ENCODE measurements at regions not wholly inside any gene's neighbourhood (a gene's known extent, or its start where the extent isn't known, plus 50 kb on each side); places are given as distances from the start of the nearest gene placed in this dataset.

DNA sequence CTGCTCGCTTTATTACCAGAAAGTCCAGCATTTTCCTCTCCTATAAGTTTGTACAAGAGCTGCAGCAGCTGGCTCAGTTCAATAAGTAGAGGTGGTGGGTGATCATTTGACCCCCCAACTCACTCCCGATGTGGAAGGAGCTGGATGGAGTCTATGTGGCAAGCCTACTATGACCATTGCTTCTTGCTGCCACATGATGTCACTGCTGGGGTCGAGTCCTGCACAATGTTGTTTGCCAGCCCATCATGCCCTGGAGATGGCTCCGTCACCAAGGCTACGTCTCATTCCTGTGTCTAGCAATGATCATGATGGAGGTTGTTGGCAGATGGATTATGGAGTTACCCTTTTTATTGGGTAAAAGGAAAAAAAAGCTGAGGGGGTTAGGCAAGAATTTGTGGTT is 266.3 kb downstream of the PSAT1 start:
- DNase-seq (ENCODE audit: low read depth) = no peak

DNA sequence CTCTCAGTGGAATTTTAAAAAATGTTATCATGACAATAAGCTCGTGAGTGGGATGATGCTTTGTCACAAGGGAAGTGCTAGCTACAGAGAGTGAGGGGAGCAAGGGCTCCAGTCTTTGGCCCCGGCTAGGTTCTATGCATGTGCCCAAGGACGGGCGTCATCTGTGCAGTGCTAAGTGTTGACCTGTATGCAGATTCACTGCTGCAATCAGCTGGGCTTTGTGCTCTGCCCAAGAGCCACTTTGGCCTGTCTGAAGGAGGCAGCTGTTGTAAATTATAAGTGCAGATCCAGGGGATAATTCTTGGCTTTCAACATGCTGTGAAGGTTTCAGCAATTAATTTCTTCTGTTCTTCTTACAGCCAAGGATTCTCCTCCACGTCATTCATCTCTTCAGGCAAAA is 268.6 kb downstream of the PSAT1 start:
- DNase-seq (ENCODE audit: low read depth) = no peak

DNA sequence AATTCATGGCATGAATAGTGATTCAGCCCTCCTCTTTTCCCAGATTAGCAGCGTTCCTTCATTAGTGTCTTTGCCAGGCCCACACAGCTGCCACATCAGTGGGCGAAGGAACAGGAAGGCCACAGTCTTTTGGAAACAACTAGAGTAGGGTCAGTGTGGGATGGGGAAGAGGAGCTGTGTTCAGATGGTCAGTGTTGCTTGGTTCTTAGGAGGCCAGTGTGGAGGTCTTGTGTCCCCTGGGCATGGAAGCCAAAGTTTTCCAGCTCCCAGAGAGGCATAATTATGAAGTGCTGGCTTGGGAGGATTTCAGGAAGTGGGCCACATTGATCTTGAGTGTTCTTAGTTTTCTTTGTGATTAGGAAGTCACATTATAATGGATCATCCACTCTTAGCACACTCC is 269.6 kb downstream of the PSAT1 start:
- no peak for DNase-seq (ENCODE audit: low read depth)

DNA sequence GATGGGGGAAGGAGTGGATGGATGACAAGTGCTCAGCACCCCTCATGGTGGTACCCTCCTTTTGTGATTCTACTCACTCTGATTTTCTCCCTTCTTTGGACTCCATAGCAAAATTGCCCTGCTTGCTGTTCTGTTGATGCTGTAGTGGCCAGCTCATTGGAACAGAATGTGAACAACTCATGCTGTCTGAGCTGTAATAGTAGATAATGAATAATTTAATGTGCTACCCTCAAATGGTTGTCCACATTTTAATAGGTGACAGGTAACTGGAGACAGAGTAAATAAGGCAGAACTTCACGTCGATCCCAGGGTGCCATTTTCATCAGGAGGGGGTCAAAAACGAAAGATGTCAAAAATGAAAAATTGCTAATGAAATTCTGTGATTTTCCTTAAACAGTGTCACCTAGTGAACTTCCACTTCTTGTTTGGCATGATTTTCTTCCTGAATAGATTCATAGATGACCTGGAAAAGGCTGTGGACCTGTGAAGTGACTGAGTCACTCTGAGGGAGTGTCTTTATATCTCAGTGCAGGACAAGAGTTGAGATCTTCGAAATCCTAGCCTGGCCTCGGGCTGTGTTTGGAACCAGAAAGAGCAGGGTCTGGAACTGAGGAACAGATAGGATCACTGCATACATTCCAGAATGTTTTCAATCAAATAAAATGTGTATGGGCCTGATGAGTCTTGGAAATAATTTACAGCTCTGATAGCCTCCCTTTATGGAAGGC is 270.2 kb downstream of the PSAT1 start:
- DNase-seq (ENCODE audit: low read depth) = no peak

DNA sequence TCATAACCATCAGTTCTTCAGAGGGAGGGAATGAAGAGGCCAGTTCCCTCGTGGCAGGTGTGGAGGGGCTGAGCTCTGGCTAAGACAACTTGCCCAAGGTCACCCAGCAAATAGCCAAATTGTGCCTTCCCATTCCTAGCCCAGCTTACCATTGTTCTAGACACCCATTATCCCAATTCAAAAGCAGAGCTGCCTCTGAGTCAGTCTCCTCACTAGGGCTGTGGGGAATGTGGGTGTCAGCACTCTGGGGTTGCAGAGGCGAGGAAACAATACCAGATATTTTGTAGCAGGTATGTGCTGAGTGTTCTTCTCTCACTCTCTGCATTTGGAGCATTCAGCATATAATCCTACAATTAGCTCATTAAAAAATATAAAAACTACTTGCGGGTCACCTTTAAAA is 270.8 kb downstream of the PSAT1 start:
- no peak for DNase-seq (ENCODE audit: low read depth)

DNA sequence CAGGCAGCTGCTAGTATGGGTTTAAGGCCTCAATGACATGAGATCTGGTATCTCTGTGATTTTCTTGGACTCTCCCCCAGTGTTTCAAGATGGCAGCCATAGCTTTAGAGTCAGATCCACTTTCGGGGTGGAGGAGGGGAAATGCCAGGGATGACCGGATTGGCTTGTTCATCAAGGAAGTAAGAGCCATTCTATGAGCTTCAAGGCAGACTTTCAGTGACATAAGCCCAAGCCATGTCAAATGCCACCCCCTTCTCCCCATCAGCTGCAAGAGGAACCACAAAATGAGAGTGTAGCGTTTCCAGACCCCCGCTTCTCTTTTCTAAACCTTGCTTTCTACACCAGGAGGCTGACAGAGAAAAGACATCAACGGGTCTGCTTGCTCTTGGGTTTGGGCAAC is 271.8 kb downstream of the PSAT1 start:
- DNase-seq (ENCODE audit: low read depth) = no peak

DNA sequence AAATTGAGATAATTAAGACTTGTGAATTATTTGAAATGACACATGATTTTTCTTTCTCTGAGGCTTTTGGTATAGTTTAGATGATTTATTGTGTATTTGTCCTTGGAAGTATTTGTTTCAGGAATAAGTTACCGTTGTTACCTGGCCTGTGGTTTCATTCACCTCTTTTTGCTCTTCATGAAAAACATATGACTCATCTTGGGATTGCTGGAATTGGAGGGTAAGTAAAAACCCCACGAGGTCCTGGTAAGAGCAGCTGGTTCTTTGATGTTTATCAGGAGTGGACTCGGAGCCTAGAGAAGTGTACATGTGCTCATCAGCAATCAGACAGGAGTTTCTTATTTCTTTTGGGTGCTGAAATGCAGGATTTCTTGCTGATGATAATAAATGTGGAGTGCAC is 275.3 kb downstream of the PSAT1 start:
- DNase-seq (ENCODE audit: low read depth) = no peak

DNA sequence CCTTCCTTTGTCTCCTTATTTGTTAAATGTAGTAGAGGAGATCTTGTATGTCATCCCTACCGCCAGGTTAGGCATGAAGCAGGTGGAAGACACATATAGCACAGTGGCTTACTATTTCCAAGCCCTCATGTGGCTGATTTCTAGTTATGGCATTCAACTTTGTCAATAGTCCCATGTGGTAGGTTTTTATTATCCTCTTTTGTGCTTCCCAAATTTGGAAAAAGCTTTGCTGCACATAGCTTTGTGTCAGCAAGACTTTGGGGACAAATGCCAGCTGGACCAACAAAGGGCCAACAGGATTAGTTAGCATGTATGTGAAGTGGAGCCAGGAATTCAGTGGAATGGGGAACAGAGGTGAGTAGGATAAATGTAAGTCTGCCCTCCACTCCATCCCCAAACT is 276.3 kb downstream of the PSAT1 start:
- DNase-seq (ENCODE audit: low read depth) = no peak

DNA sequence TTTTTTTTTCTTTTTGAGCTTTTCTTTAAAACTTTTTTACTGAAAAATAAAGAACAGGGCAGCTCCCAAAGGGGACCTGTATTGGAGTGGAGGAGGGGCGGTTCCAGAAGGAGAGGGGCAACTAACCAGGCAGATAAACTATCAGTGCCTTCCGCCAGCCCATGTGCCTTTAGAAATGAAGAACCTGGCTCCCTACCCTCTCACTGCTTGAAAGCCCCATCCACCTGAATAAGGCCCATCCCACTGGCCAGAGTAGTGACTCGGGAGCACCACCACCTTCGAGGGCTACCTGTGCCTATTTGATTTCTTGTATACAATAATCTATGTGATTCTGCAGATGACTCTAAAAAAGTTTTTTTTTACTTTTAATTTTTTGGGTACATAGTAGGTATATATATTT is 276.7 kb downstream of the PSAT1 start:
- no peak for DNase-seq (ENCODE audit: low read depth)

DNA sequence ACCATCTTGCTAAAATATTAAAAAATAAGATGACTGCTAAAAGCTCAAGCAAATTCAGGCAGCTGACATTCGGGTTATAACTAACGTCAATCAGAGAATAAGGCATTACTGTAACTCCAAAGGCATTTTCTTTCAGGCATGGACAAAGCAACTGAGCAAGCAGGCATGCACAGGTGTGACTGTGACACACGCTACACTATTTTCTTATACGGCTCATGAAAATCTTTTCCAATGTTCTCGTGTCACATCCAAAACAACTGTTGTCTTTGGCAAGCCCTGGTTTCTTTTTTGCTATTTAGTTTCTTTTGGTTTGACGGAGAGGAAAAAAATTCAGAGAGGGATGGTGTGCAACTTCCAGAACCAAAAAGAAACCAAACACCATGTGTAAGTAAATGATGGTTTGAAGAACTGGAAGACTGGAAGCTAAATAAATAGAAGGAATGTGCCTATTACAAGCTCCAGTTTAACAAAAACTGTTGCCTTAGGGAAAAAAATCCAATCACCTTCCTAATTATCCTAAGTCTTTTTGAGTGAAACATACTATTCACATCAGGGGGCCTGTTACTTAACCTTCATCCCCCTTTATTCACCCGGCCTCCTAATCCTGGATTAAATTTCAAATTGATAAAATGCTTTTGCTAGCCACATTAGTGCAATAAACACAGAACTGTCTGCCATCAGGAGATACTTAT is 277.6 kb downstream of the PSAT1 start:
- DNase-seq (ENCODE audit: low read depth) = peak; percentile 52

DNA sequence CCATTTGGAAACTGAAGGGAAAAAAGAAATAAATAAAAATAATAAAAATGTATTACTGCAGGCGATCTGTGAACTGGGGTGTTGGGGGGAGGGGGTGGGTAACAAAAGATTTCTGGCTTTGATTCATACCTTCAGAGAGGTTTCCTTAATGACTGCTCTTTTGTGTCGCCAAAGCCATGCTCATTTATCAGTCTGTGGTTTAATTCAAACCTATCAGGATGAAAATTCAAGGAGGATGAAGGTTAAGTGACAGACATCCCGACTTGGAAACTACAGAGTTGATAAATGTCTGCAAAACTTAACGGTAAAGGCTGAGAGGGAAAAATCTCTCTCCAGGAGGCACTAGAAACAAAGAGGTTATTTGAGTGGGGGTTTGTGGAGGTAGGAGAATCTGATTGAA is 278.2 kb downstream of the PSAT1 start:
- no peak for DNase-seq (ENCODE audit: low read depth)

DNA sequence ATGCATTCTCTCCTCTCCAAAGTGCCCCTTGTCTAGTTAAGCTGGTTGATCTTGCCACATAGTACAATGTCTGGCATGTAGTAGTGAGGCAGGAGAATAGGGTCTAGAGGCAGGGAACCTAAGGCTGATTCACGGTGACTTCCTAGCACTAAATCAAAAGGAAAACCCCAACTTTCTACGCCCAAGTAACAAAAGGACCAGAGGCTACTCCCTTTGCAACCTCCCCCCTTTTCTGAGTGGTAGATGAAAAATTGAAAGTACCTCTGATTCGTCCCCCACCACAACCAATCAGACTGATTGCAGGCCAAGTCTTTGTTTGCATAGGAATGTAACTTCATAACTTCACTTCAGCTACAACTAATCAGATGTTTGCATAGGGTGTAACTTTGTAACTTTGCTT is 278.8 kb downstream of the PSAT1 start:
- no peak for DNase-seq (ENCODE audit: low read depth)

DNA sequence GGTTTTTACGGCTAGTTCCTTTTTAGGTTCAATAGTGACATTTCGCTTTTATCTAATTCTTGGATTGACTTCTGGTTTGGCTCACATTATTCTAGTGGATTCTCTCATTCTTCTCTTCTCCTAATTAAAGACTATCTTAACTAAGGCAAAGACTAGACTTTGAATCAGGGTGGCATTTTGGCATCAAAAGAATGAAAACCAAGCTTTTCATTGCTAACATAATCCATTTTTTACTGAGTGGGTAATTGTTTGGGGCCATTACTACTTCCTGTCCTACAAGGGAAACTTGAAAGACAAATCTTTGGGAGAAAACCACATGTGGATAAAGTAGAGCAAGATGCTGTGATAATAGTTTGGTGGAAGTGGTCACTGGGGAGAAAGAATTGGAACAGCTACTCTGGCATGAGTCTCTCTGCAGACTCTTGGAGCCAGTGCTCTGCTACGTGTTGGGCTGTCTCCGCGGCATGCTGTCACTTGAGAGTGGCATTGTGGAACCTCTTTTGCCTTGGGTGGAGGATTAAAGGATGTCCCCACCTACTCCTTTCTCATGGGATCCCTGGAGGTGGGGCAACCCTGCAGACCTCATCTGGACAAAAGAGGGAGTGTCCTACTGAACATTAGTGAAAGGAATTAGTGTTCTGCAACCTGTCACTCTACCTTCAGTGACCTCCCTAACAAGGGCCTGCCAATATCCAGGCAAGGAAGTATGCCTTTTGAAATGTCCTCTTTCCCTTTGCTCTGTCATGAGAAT is 280.4 kb downstream of the PSAT1 start:
- DNase-seq (ENCODE audit: low read depth) = no peak

DNA sequence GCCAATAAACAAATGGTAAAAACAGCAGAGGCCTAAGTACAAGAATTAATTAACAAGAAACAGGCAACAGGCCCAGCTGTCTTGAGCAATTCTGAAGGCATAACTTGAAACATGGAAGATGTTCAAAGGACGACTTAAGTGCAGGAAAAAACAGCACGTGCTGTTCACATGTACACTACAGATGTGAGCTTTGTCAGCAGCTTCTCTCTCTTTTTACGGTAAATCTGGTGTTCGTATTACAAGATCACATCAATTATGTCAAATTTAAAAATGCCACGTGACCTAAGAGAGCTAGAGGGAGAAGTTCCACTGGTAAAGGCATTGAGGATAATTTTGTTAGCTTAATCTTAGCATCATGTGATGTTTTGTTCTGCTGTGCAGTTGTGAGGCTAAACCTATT is 281.1 kb downstream of the PSAT1 start:
- DNase-seq (ENCODE audit: low read depth) = no peak

DNA sequence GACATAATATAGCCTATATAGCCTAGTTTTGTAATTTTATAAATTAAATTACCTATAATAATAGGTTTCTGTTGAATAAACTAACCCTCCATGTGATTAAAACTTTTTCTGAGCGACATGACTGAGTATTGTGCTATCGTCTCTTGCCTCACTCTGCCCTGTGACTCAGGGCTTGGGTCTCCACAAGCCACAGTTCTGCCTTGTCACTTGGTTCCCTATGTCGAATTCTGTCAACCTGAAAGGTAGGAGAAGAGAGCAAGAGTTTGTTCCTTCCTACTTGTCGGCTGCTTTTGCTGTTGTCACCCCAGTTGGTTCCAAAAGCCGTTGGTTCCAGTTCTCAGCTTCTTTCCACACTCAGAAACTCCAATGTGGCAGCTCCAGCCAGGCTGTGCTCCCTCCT is 285.9 kb downstream of the PSAT1 start:
- no peak for DNase-seq (ENCODE audit: low read depth)

DNA sequence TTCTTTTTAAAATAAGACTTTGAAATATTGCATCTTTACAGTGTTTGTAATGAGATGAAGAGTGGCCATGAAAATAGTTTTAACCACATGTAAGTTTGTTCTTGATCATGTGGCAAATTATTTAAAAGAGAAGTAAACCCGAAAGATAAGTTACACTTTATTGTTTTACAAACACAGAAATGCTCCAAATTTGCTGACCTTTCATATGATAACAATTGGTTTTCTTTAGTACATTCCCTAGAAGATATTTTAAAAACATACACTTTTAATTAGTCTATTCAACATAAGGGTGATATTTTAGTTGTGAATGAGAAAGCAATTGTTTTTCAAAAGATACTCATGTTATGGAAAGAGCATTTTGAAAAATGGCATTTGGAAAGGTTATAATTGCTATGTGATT is 287.7 kb downstream of the PSAT1 start:
- DNase-seq (ENCODE audit: low read depth) = no peak

DNA sequence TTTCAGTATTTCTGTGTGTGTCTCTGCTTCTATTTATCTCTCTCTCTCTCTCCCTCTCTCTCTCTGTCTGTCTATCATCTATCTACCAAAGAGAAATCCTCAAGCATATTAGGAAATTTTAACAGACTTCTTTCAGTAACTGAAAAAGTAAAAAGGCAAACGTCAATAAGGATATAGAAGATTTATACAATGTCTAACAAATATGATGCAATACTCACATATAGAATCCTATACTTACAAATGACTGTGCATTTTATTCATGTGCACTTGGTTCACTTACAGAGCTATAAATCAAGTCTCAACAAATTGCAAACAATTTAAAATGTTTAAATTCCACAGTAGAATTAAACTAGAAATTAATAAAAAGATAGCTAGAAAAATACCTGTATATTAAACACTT is 289.0 kb downstream of the PSAT1 start:
- no peak for DNase-seq (ENCODE audit: low read depth)

DNA sequence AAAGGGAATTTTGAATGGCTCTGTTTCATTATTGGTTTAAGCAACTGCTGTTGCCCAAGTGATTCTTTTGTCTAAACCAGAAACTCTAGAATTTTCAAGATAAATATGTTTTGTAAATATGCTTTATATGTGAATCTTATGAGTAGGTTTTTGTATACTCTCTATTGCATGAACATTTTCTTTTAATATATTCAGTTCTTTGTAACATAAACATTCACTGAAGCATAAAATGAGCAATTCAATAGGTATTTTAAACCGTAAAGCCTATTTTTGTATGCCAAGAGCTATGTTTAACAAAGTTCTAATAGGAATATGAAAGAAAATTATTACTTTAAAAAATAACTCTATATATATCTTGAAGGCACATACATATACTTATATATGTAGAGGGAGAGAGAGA is 293.1 kb downstream of the PSAT1 start:
- DNase-seq (ENCODE audit: low read depth) = no peak

DNA sequence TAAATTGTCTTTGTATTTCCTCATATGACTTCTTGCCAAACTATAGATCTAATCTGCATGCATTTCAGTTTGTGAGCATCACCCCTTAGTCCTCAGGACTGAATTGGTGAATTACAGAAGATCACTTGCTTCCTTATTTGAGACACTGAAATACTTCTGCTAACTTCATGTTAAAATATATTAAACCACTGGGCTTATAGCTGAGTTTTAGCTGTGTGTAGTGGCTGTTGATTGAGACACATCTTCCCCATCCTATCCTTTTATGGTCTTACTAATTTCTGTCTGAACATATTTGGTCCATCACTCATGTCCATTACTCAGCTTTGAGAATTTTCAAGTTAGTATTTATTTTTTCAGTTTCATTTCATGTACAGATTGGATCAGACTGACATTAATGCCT is 295.9 kb downstream of the PSAT1 start:
- DNase-seq (ENCODE audit: low read depth) = no peak

DNA sequence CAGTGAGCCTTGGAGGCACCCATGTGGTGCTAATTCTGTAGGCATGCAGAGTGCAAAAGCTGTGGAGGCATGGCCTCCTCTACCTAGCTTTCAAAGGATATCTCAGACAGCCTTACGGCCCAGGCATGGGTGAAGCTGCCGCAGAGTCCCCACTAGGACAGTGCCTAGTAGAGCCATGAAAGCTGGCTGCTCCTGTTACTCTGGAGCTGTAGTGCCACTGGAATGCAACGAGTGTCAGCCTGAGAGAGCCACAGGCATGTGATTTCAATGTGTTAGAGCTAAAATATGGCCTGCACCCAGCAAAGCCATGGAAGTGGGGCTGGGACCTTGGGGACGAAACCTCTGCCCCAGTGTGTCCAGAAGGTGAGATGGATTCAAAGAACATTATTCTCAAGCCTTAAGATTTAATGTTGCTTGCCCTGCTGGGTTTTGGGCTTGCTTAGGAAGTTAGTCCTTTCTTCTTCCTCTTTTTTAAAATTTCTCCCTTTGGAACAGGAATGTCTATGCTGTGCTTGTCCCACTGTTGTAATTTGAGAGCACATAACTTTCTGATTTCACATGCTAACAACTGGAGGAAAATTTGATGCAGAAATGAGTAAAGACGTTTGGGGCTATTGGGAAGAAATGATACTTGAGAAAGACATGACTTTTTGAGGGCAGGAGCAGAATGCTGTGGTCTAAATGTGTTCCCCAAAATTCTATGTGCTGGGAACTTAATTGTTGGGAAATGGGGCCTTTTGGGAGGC is 298.4 kb downstream of the PSAT1 start:
- peak; percentile 68 for DNase-seq (ENCODE audit: low read depth)

DNA sequence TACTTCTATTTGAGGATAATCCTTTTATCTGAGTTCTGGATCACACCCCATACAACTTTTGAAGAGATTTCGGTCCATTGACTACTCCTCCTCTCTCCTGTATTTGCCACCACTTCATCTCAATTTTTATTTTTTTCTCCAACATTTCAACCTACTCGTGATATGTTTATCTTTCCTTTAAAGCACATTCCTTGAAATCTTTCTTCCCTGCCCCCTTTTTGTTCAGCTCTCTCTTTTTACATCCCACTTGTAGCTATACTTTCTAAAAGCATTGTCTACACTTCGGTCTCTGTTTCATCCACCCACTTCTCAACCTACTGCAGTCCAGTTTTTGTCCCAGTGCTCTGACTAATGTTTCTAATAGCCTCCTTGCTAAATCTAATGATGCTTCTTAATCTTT is 299.4 kb downstream of the PSAT1 start:
- DNase-seq (ENCODE audit: low read depth) = no peak

DNA sequence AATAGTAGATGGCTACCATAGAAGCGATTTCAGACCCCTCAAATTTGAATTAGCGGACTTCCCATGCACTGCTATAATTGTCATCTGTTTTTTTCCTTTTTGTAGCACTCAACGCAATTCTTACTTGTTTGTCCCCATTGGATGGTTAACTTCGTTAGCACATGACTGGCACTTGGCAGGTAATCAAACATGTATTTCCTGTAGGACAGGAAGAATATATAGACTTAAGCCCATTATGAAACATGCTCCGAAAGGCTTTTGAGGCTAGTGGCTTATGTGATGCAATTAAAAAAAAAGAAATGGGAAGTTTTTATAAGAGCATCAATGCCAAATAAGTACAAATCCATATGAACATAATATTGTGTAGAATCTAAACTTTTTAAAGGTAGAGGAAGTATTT is 301.2 kb downstream of the PSAT1 start:
- DNase-seq (ENCODE audit: low read depth) = no peak

Data from myocyte (in vitro differentiated cells).